ENCODE measurements at regions not wholly inside any gene's neighbourhood (a gene's known extent, or its start where the extent isn't known, plus 50 kb on each side); places are given as distances from the start of the nearest gene placed in this dataset.
A peak's percentile ranks its signal among the peaks of the same experiment; 100 is the strongest.

GRCh38 chr4:84019626-84020025 is 479.5 kb downstream of the NKX6-1 start:
- intact Hi-C loops (cut with micrococcal nuclease) (no loop called here), dilution Hi-C loops (cut with HindIII; ENCODE audit: low sequenced_read_pairs, unreplicated experiment) (no loop called here), in situ Hi-C loops (cut with MboI; ENCODE audit: low sequenced_read_pairs) (no loop called here)
- Histone ChIP-seq H3K36me3 (ENCODE audit: control insufficient read depth, insufficient read depth, low read length) (no peaks in the 10 kb centered on the region), H3K79me1 (ENCODE audit: low read depth in 1 of 2, low read length in 2 of 2) (no peaks in the 10 kb centered on the region), H3K18ac (ENCODE audit: low read depth, low read length) (no peak overlapping the region), H2BK15ac (ENCODE audit: low read depth, low read length) (no peak overlapping the region), H3K9me1 (ENCODE audit: insufficient read depth, low read length) (no peaks in the 10 kb centered on the region), H3K4me3 (ENCODE audit: insufficient read depth, low read depth, low read length) (no peak overlapping the region), H3K9ac (ENCODE audit: low read depth, low read length) (no peak overlapping the region), H4K20me1 (ENCODE audit: insufficient read depth, low read length) (no peaks in the 10 kb centered on the region), H2AK9ac (replicated peaks; ENCODE audit: low read depth, low read length, poor library complexity) (no peak overlapping the region), H3K14ac (replicated peaks; ENCODE audit: low read depth, low read length) (no peak overlapping the region), H3K9me3 (ENCODE audit: control insufficient read depth, insufficient read depth, low read length) (no peaks in the 10 kb centered on the region), H2AFZ (replicated peaks; ENCODE audit: low read length, poor library complexity) (no peak overlapping the region), H2AK5ac (ENCODE audit: low read depth, low read length) (no peak overlapping the region), H3K27me3 (ENCODE audit: control insufficient read depth, insufficient read depth, low read length) (no peaks in the 10 kb centered on the region), H3K4me2 (ENCODE audit: low read depth, low read length) (no peak overlapping the region), H3K23ac (ENCODE audit: low read depth, low read length) (no peak overlapping the region), H3K4ac (ENCODE audit: low read depth, low read length) (no peak overlapping the region), H2BK5ac (ENCODE audit: low read depth, low read length, poor library complexity, severe bottlenecking) (no peak overlapping the region), H2BK120ac (ENCODE audit: low read depth, low read length) (no peak overlapping the region), H2BK20ac (ENCODE audit: low read depth, low read length) (no peak overlapping the region), H3K27ac (ENCODE audit: insufficient read depth, low read length) (no peak overlapping the region), H4K91ac (ENCODE audit: insufficient read depth, low read depth, low read length) (no peak overlapping the region), H4K5ac (ENCODE audit: low read depth, low read length) (no peak overlapping the region), H3K4me1 (ENCODE audit: control insufficient read depth, insufficient read depth, low read length) (no peaks in the 10 kb centered on the region), H4K8ac (ENCODE audit: low read depth in 2 of 2, low read length in 2 of 2) (no peak overlapping the region), H3K56ac (ENCODE audit: extremely low read depth, insufficient read depth, low read length) (no peak overlapping the region)
- no CpG with 5 or more reads among the region's 2 CpGs for WGBS, 2 experiments (ENCODE audit: extremely low coverage in 2 of 2, insufficient read length in 1 of 2)
- no TSS peak for BruUV-seq (replicated peaks)
- TF ChIP-seq SMC3 (IDR thresholded peaks at IDR 0.05; ENCODE audit: low read depth, low read length) (no peak), MAFK (IDR thresholded peaks at IDR 0.05; ENCODE audit: low read depth, low read length) (peak; percentile 75), POLR2A (IDR thresholded peaks at IDR 0.05; ENCODE audit: low read depth, low read length) (no peak)
- ChIA-PET POLR2A (ENCODE audit: unreplicated experiment) (interaction anchor here (0.7 kb wide), 1 partner anchor 21 kb away, joined by 4 read pairs; no protein-coding TSS in a partner anchor), CTCF (interaction anchor here (0.5 to 1.1 kb wide), 3 partner anchors 19 to 510 kb away, joined by 3 to 4 read pairs (median 3); no protein-coding TSS in a partner anchor)
- DNase-seq = no peak
- ATAC-seq (ENCODE audit: low read depth) = no peak

Data from IMR-90 (cell line).